HCT116 (cell line): ENCODE measurements at regions not wholly inside any gene's neighbourhood (a gene's known extent, or its start where the extent isn't known, plus 50 kb on each side); places are given as distances from the start of the nearest gene placed in this dataset.

Source experiments
- ATAC-seq: fragments of 200-7000 bp; cut with Tn5 transposase; 2 replicates; pipeline ENCODE4 v1.9.1; 2020; ENCODE audit warnings: mild to moderate bottlenecking, moderate library complexity
- BruUV-seq: library from RNA; stranded (reverse); fragments of 400-500 nt; replicated peaks from 2 replicates; lab custom pipeline; 2021; lab: Mats Ljungman, UMichigan
- CTCF ChIA-PET: fragments of 300-600 bp; sonication (Branson Sonifier 250); formaldehyde crosslinking; loops from one replicate; lab custom pipeline; 2021; ENCODE audit warnings: antibody characterized with exemption; lab: Charles Lee
- POLR2A ChIA-PET: fragments of 300-600, 350-600 bp; sonication (Branson Sonifier 250); formaldehyde crosslinking; loops from one replicate; lab custom pipeline; 2021; ENCODE audit warnings: antibody characterized with exemption; lab: Charles Lee
- RAD21 ChIA-PET, 2 experiments: fragments of 300-600 bp; sonication (Branson Sonifier 250); formaldehyde crosslinking; loops; one replicate each; lab custom pipeline; 2023; ENCODE audit warnings: low total read pairs in 2 of 2; ENCODE audit not compliant: uncharacterized antibody in 2 of 2, unreplicated experiment in 2 of 2, low non-redundant PET in 1 of 2; lab: Charles Lee
- DNase-seq: peaks from one replicate; pipeline ENCODE4 v3.0.0-alpha.2; 2010; ENCODE audit warnings: low read depth, low spot score
- H2AFZ ChIP-seq: fragments of 200-600 bp; shearing (Covaris generic), sonication (generic); 2 replicates; pipeline ENCODE4 v1.6.1; 2017; ENCODE audit warnings: low read depth, mixed run types, mixed read lengths, antibody characterized with exemption, low read length; ENCODE audit not compliant: poor library complexity, severe bottlenecking
- H3K27ac ChIP-seq: 2 replicates; pipeline ENCODE4 v1.5.1; 2012; ENCODE audit warnings: low read depth, low read length
- H3K27me3 ChIP-seq: fragments of 200-600 bp; sonication (generic); 2 replicates; pipeline ENCODE4 v1.6.1; 2016; ENCODE audit warnings: mixed run types, low read length, mixed read lengths; ENCODE audit not compliant: insufficient read depth
- H3K36me3 ChIP-seq, 2 experiments: fragments of 200-500 bp in 1 of 2; fragments of 200-600 bp in 1 of 2; sonication (Bioruptor generic) in 1 of 2; sonication (generic) in 1 of 2; 2 replicates each; pipeline versions ENCODE4 v1.5.1 to v1.6.1; 2014 to 2016; ENCODE audit warnings: low read length in 2 of 2, inconsistent platforms in 1 of 2, mixed read lengths in 1 of 2, mixed run types in 1 of 2; ENCODE audit not compliant: insufficient read depth in 2 of 2, control insufficient read depth in 1 of 2
- H3K4me1 ChIP-seq, 2 experiments: fragments of 200-600 bp in 1 of 2; sonication (generic) in 1 of 2; 2 replicates each; pipeline versions ENCODE4 v1.5.1 to v1.6.1; 2012 to 2017; ENCODE audit warnings: low read length in 2 of 2, inconsistent platforms in 1 of 2, mild to moderate bottlenecking in 1 of 2, mixed read lengths in 1 of 2, mixed run types in 1 of 2, moderate library complexity in 1 of 2; ENCODE audit not compliant: insufficient read depth in 2 of 2, control insufficient read depth in 1 of 2
- H3K4me2 ChIP-seq: fragments of 200-600 bp; sonication (generic); 2 replicates; pipeline ENCODE4 v1.6.1; 2017; ENCODE audit warnings: mixed run types, low read length, mixed read lengths
- H3K4me3 ChIP-seq, 2 experiments: fragments of 200-600 bp in 1 of 2; sonication (generic) in 1 of 2; replicated peaks in 1 of 2; 2 replicates each; pipeline ENCODE4 v1.5.1; 2011 to 2016; ENCODE audit warnings: low read length in 2 of 2, control low read depth in 1 of 2, low read depth in 1 of 2, mild to moderate bottlenecking in 1 of 2, mixed read lengths in 1 of 2, mixed run types in 1 of 2
- H3K79me2 ChIP-seq: fragments of 200-600 bp; sonication (generic); 2 replicates; pipeline ENCODE4 v1.6.1; 2017; ENCODE audit warnings: mild to moderate bottlenecking, mixed run types, low read length, moderate library complexity, mixed read lengths; ENCODE audit not compliant: insufficient read depth
- H3K9ac ChIP-seq: fragments of 200-600 bp; sonication (generic); 2 replicates; pipeline ENCODE4 v1.6.1; 2016; ENCODE audit warnings: low read length, mixed read lengths
- H3K9me2 ChIP-seq: fragments of 200-600 bp; sonication (generic), shearing (Covaris generic); 2 replicates; pipeline ENCODE4 v1.6.1; 2017; ENCODE audit warnings: mixed run types, mild to moderate bottlenecking, moderate library complexity; ENCODE audit not compliant: insufficient read depth
- H3K9me3 ChIP-seq, 2 experiments: fragments of 200-500 bp in 1 of 2; fragments of 200-600 bp in 1 of 2; sonication (Bioruptor generic) in 1 of 2; sonication (generic) in 1 of 2; 2 replicates each; pipeline ENCODE4 v1.6.1; 2014 to 2017; ENCODE audit warnings: low read length in 2 of 2, mixed read lengths in 2 of 2, inconsistent platforms in 1 of 2, low read depth in 1 of 2, mild to moderate bottlenecking in 1 of 2, mixed run types in 1 of 2, moderate library complexity in 1 of 2; ENCODE audit not compliant: control insufficient read depth in 1 of 2, insufficient read depth in 1 of 2
- H4K20me1 ChIP-seq: fragments of 200-600 bp; sonication (generic), shearing (Covaris generic); 2 replicates; pipeline ENCODE4 v1.6.1; 2017; ENCODE audit warnings: mixed run types, mild to moderate bottlenecking, moderate library complexity; ENCODE audit not compliant: insufficient read depth
- EGR1 ChIP-seq: IDR thresholded peaks from 2 replicates; pipeline ENCODE4 v1.6.1; 2012; ENCODE audit warnings: low read depth
- ELF1 ChIP-seq: IDR thresholded peaks from 2 replicates; pipeline ENCODE4 v1.6.1; 2012; ENCODE audit warnings: low read depth, borderline replicate concordance
- EZH2 ChIP-seq: fragments of 200-600 bp; sonication (generic); IDR thresholded peaks from 2 replicates; pipeline ENCODE4 v1.6.1; 2017; ENCODE audit warnings: antibody characterized with exemption, mixed run types
- FOSL1 ChIP-seq: IDR thresholded peaks from 2 replicates; pipeline ENCODE4 v1.6.1; 2012; ENCODE audit warnings: low read depth
- JUND ChIP-seq: IDR thresholded peaks from 2 replicates; pipeline ENCODE4 v1.6.1; 2012
- MAX ChIP-seq: IDR thresholded peaks from 2 replicates; pipeline ENCODE4 v1.6.1; 2012
- POLR2AphosphoS5 ChIP-seq: IDR thresholded peaks from 2 replicates; pipeline ENCODE4 v1.6.1; 2011; ENCODE audit warnings: mild to moderate bottlenecking, low read depth, low read length, moderate library complexity
- RAD21 ChIP-seq: IDR thresholded peaks from 2 replicates; pipeline ENCODE4 v1.6.1; 2012; ENCODE audit warnings: low read depth, mild to moderate bottlenecking
- SIN3A ChIP-seq: IDR thresholded peaks from 2 replicates; pipeline ENCODE4 v1.6.1; 2012; ENCODE audit warnings: low read depth
- SP1 ChIP-seq: IDR thresholded peaks from 2 replicates; pipeline ENCODE4 v1.6.1; 2012; ENCODE audit warnings: low read depth
- ZBTB33 ChIP-seq: IDR thresholded peaks from 2 replicates; pipeline ENCODE4 v1.6.1; 2011; ENCODE audit warnings: mild to moderate bottlenecking, low read length, moderate library complexity; ENCODE audit not compliant: insufficient replicate concordance; ENCODE audit errors: extremely low read depth
- ZFX ChIP-seq: fragments of 450-650 bp; IDR thresholded peaks from 2 replicates; pipeline ENCODE4 v1.6.1; 2017
- ZNF274 ChIP-seq: fragments of 200-500 bp; sonication (Bioruptor generic); IDR thresholded peaks from 2 replicates; pipeline ENCODE4 v1.6.1; 2014; ENCODE audit warnings: mild to moderate bottlenecking, low read depth, low read length, inconsistent platforms
- intact Hi-C: fragments of 100-400 bp; cut with micrococcal nuclease; formaldehyde crosslinking; loops from 2 replicates; pipeline ENCODE4 v1.10.0; 2022

- Histone ChIP-seq H3K27ac (no peak overlapping the region), H3K79me2 (no peaks in the 10 kb centered on the region), H3K4me2 (no peak overlapping the region), H3K27me3 (no peaks in the 10 kb centered on the region; the same call in 1 of the 2 replicates), H3K4me1 (no peaks in the 10 kb centered on the region), H4K20me1 (no peaks in the 10 kb centered on the region), H3K36me3 (no peaks in the 10 kb centered on the region), H2AFZ (no peak overlapping the region), H3K4me3 (no peak overlapping the region), H3K9me3 (no peaks in the 10 kb centered on the region), H3K9me2 (no peaks in the 10 kb centered on the region), H3K9ac (no peak overlapping the region)
- ChIA-PET POLR2A (no interaction called here), CTCF (no interaction called here), RAD21 (no interaction called here)
- BruUV-seq: no TSS peak
- TF ChIP-seq SIN3A: no peak
- DNase-seq (no peak), ATAC-seq (no peak)
- intact Hi-C loops: no loop called here
Observed at GRCh38 chr2:60095202-60095815, 458.1 kb downstream of the BCL11A start.

DNA sequence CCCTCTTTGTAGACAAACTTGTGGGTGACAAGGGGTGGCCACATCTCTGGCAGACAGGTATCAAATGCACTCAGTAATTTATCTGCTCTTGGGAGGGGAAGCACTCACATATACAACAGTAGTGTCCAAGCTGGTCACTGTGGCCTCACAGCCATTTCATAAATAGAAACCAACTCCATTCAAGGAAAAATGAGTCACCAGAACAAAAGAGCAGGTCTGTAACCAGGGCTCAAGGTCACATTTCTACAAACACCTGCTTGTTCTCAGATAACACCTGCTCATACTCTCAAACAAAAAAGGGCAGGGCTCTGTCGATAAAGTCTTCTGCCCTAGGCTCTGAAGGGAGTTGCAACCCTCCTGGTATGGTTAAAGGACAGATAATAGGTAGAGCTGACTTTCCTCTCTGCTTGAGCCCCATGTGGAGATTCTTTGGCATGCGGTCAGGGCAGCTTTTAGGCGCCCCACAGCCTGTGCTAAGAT, 459.0 kb downstream of the BCL11A start:
- no peak for DNase-seq
- BruUV-seq: no TSS peak
- CTCF ChIA-PET: no interaction called here
- Histone ChIP-seq H3K9me3 (no peaks in the 10 kb centered on the region), H3K9me2 (no peaks in the 10 kb centered on the region), H2AFZ (no peak overlapping the region), H3K27me3 (no peaks in the 10 kb centered on the region; the same call in 1 of the 2 replicates), H3K79me2 (no peaks in the 10 kb centered on the region), H3K4me1 (no peaks in the 10 kb centered on the region), H3K4me2 (no peak overlapping the region), H3K36me3 (no peaks in the 10 kb centered on the region), H3K9ac (no peak overlapping the region), H3K4me3 (no peak overlapping the region), H3K27ac (no peak overlapping the region), H4K20me1 (no peaks in the 10 kb centered on the region)
- no peak for ATAC-seq
- RAD21 ChIA-PET: no interaction called here
- TF ChIP-seq EZH2: no peak
- intact Hi-C loops: no loop called here
- POLR2A ChIA-PET: no interaction called here

DNA sequence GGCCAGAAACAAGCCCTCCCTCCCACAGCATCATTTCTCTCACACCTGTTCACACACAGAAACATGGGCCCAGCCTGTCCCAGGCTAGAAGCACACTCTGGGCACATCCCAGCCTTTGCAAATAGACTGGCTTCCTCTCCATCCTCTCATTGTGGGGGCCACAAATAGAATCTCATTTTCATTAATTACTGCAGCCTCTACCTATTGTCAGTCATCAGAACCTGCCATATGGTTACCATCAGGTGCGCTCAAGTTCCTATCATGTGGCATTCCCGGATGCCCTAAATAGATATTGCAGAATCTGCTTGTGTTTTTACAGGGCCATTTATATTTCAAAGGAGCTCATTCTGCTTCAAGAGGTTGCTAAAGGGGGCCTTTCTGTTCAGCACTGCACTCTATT, 460.7 kb downstream of the BCL11A start:
- no TSS peak for BruUV-seq
- no peak for TF ChIP-seq ZNF274
- TF ChIP-seq EGR1: no peak
- no peak for TF ChIP-seq ZFX
- no peak for TF ChIP-seq SIN3A
- no peak for TF ChIP-seq POLR2AphosphoS5
- no peak for TF ChIP-seq MAX
- TF ChIP-seq JUND: no peak
- no peak for TF ChIP-seq RAD21
- TF ChIP-seq ELF1: no peak
- TF ChIP-seq SP1: no peak
- TF ChIP-seq ZBTB33: no peak
- no peak for TF ChIP-seq FOSL1

More for the DNA sequence above, 460.7 kb downstream of the BCL11A start:
- POLR2A ChIA-PET: no interaction called here
- no peaks in the 10 kb centered on the region; the same call in 1 of the 2 replicates for H3K27me3 ChIP-seq
- no peak overlapping the region for H3K9ac ChIP-seq
- H3K4me1 ChIP-seq: no peaks in the 10 kb centered on the region
- ATAC-seq (no peak), DNase-seq (no peak)
- no peaks in the 10 kb centered on the region for H4K20me1 ChIP-seq
- intact Hi-C loops: no loop called here
- H3K4me2 ChIP-seq: no peak overlapping the region
- RAD21 ChIA-PET: no interaction called here
- H3K4me3 ChIP-seq: no peak overlapping the region
- no peaks in the 10 kb centered on the region for H3K9me2 ChIP-seq
- H3K9me3 ChIP-seq: no peaks in the 10 kb centered on the region
- CTCF ChIA-PET: no interaction called here
- no peak overlapping the region for H2AFZ ChIP-seq
- no peaks in the 10 kb centered on the region for H3K79me2 ChIP-seq
- no peaks in the 10 kb centered on the region for H3K36me3 ChIP-seq
- H3K27ac ChIP-seq: no peak overlapping the region
